NT2/D1 (cell line): ENCODE measurements at regions not wholly inside any gene's neighbourhood (a gene's known extent, or its start where the extent isn't known, plus 50 kb on each side); places are given as distances from the start of the nearest gene placed in this dataset.

ENCODE experiments used
- DNase-seq: peaks from one replicate; pipeline ENCODE4 v3.0.0-alpha.2; 2011; ENCODE audit warnings: low read depth, low spot score
- H3K27me3 ChIP-seq: 2 replicates; pipeline ENCODE4 v1.6.0; 2011; ENCODE audit warnings: mild to moderate bottlenecking; ENCODE audit not compliant: insufficient read length, insufficient read depth
- H3K36me3 ChIP-seq: 2 replicates; pipeline ENCODE4 v1.6.1; 2011; ENCODE audit warnings: mild to moderate bottlenecking, low read length, mixed read lengths; ENCODE audit not compliant: insufficient read depth, insufficient read length
- H3K4me1 ChIP-seq: 2 replicates; pipeline ENCODE4 v1.5.1; 2011; ENCODE audit not compliant: insufficient read depth, insufficient read length
- H3K4me3 ChIP-seq: 2 replicates; pipeline ENCODE4 v1.5.1; 2011; ENCODE audit warnings: low read depth; ENCODE audit not compliant: insufficient read length
- H3K9ac ChIP-seq: 2 replicates; pipeline ENCODE4 v1.6.0; 2011; ENCODE audit warnings: low read depth; ENCODE audit not compliant: insufficient read length
- H3K9me3 ChIP-seq: 2 replicates; pipeline ENCODE4 v1.5.1; 2011; ENCODE audit warnings: mild to moderate bottlenecking, low read length; ENCODE audit not compliant: insufficient read depth
- SUZ12 ChIP-seq: IDR thresholded peaks from 2 replicates; pipeline ENCODE4 v1.6.1; 2011; ENCODE audit not compliant: insufficient read length, insufficient read depth; ENCODE audit errors: extremely low read depth
- YY1 ChIP-seq: IDR thresholded peaks from 2 replicates; pipeline ENCODE4 v1.6.1; 2011; ENCODE audit not compliant: insufficient read length, insufficient read depth
- ZNF274 ChIP-seq: IDR thresholded peaks from 2 replicates; pipeline ENCODE4 v1.6.1; 2011; ENCODE audit warnings: mild to moderate bottlenecking, low read depth, low read length

- no peak for DNase-seq
- Histone ChIP-seq H3K36me3 (no peaks in the 10 kb centered on the region), H3K27me3 (no peaks in the 10 kb centered on the region), H3K4me3 (no peak overlapping the region), H3K4me1 (no peaks in the 10 kb centered on the region), H3K9ac (no peak overlapping the region), H3K9me3 (no peaks in the 10 kb centered on the region)
- TF ChIP-seq SUZ12 (no peak), YY1 (no peak), ZNF274 (no peak)
These were observed 775.4 kb upstream of the COBL start for GRCh38 chr7:52091996-52092395.

GRCh38 chr7:52091101-52091500 is 774.5 kb upstream of the COBL start:
- H3K9ac ChIP-seq: no peak overlapping the region
- H3K9me3 ChIP-seq: no peaks in the 10 kb centered on the region
- no peaks in the 10 kb centered on the region for H3K4me1 ChIP-seq
- H3K27me3 ChIP-seq: no peaks in the 10 kb centered on the region
- no peak for TF ChIP-seq ZNF274
- no peak for TF ChIP-seq YY1
- no peak for TF ChIP-seq SUZ12
- no peak overlapping the region for H3K4me3 ChIP-seq
- DNase-seq: no peak
- H3K36me3 ChIP-seq: no peaks in the 10 kb centered on the region

DNA sequence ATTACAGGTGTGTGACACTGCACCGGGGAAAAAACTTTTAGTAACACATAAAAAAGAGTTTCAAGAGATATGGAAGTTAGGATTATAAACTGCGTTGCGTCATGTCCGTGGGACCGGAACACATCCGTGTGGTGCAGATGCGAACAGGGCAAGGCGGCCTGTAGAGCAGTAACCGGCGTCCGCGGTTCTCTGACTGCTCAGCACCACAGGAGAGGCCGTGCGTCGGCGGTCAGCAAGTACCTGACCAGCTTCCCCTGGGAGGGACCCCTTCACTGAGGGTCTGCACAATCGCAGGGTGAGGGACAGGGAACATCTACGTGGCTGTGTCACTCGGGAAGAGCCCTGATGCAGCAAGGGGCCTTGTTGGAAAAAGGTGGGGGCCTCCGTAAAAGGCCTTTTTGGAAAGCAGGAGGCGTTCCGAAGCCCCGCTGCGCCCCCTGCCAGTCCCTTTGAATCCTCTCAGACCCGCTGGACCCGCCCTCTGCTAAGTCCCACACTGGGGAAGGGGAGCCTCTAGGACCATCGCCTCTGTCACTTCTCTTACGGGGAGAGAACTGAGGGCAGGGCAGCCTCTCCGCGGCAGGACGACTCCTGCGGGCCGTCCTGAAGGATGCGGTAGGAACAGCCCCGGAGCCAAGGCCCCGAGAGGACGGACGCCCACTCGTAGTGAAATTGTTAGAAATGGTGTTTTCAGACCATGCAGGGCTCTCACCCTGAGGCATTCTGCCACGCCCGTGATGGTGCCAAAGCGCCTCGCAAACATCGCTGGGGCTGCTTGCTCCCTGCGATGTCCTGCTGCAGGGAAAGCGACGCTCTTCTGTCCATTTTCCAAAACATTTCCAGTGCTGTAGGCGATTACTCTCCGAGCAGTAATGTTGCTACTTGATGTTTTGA is 771.6 kb upstream of the COBL start:
- H3K9ac ChIP-seq: no peak overlapping the region
- no peaks in the 10 kb centered on the region for H3K9me3 ChIP-seq
- TF ChIP-seq ZNF274 (no peak), SUZ12 (no peak), YY1 (no peak)
- no peaks in the 10 kb centered on the region for H3K4me1 ChIP-seq
- H3K36me3 ChIP-seq: no peaks in the 10 kb centered on the region
- no peaks in the 10 kb centered on the region for H3K27me3 ChIP-seq
- DNase-seq: no peak
- H3K4me3 ChIP-seq: no peak overlapping the region

DNA sequence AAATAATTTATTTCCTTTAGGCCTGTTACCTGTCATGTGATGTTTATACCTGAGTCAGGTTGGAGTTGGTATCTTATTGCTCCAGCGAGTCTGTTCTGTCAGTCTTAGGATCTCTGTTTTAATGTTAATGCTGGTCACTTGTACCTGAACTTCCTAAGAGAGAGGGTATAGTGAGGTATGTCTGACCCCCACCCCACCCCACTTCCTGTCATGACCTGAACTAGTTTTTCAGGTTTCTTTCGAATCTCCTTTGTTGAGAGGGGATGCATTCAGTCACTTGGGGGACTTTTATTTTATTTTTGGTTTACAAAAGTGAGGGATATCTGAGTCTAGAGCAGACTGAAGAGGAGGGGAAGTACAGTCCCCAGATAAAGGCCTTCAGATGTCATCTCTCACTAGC is 769.0 kb upstream of the COBL start:
- no peaks in the 10 kb centered on the region for H3K4me1 ChIP-seq
- H3K9ac ChIP-seq: no peak overlapping the region
- no peak overlapping the region for H3K4me3 ChIP-seq

DNA sequence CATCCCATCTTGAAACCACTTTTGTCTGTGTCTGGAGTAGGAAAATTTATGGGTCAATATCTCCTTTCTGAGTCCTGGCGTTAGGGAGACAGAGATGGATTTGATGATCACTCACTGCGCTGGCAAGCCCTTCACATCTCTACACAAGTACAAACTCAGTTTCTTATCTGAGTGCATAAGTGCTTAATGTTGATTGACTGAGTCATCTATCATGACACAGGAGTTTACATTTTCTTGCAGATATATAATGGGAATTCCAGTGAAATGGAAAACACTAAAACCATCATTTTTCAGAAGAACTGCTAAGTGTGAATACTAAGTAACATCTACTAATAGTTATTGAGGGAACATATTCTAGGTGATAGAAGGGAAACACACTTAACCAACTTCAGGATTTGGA is 763.9 kb upstream of the COBL start:
- no peaks in the 10 kb centered on the region for H3K36me3 ChIP-seq
- no peak overlapping the region for H3K9ac ChIP-seq
- no peak overlapping the region for H3K4me3 ChIP-seq
- no peak for TF ChIP-seq SUZ12
- no peak for TF ChIP-seq YY1
- no peak for TF ChIP-seq ZNF274
- no peaks in the 10 kb centered on the region for H3K9me3 ChIP-seq
- no peak for DNase-seq
- no peaks in the 10 kb centered on the region for H3K27me3 ChIP-seq
- H3K4me1 ChIP-seq: no peaks in the 10 kb centered on the region

More for the DNA sequence above, 769.0 kb upstream of the COBL start:
- DNase-seq: no peak
- TF ChIP-seq SUZ12: no peak
- TF ChIP-seq YY1: no peak
- no peak for TF ChIP-seq ZNF274
- Histone ChIP-seq H3K27me3 (no peaks in the 10 kb centered on the region), H3K36me3 (no peaks in the 10 kb centered on the region), H3K9me3 (no peaks in the 10 kb centered on the region)

- Histone ChIP-seq H3K4me1 (no peaks in the 10 kb centered on the region), H3K9ac (no peak overlapping the region), H3K36me3 (no peaks in the 10 kb centered on the region), H3K4me3 (no peak overlapping the region), H3K9me3 (no peaks in the 10 kb centered on the region), H3K27me3 (no peaks in the 10 kb centered on the region)
- TF ChIP-seq ZNF274 (no peak), SUZ12 (no peak), YY1 (no peak)
- DNase-seq: no peak
These were observed 763.1 kb upstream of the COBL start for GRCh38 chr7:52079726-52080125.

DNA sequence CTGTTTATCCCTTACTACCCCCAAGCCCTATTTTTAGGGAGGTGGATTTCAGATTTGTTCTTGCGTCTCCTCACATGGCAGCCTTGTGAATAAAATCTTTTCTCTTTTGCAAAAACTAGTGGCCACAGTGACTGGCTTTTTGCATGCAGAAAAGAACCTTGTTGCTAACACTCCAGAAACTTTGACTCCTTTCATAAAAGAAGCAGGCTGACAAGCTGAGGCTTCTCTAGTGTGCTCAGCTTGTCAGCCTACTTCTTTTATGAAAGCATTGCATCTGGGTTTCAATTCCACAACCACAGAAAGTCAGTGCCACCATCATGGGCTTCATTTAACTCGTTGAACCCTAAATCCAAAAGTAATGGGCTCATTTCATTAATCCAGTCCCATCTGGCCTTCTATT is 761.0 kb upstream of the COBL start:
- H3K9ac ChIP-seq: no peak overlapping the region
- no peaks in the 10 kb centered on the region for H3K27me3 ChIP-seq
- H3K4me3 ChIP-seq: no peak overlapping the region
- no peaks in the 10 kb centered on the region for H3K9me3 ChIP-seq
- H3K36me3 ChIP-seq: no peaks in the 10 kb centered on the region
- H3K4me1 ChIP-seq: no peaks in the 10 kb centered on the region
- TF ChIP-seq SUZ12 (no peak), ZNF274 (no peak)
- no peak for DNase-seq
